ENCODE measurements at regions not wholly inside any gene's neighbourhood (a gene's known extent, or its start where the extent isn't known, plus 50 kb on each side); places are given as distances from the start of the nearest gene placed in this dataset.
"Not testable (repeated sequence)": the region's sequence is repeated elsewhere in the genome, so short reads cannot be mapped to it uniquely, and the experiment has no call there.

DNA sequence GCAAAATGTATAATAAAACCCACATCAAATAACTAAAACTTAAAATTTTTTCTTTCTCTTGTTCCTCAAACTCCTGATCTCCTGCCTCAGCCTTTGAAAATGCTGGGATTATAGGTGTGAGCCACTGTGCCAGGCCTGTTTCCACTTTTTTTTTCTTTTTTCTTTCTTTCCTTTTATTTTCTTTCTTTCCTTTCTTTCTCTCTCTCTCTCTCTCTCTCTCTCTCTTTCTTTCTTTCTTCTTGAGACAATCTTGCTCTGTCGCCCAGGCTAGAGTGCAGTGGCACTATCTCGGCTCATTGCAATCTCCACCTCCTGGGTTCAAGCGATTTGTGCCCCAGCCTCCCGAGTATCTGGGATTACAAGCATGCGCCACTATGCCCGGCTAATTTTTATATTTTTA lies 164.6 kb downstream of the OR2B2 start:
- H3K4me3 ChIP-seq (ENCODE audit: low read depth, low read length): no peak overlapping the region
- no peak for TF ChIP-seq CTCF (IDR thresholded peaks at IDR 0.05; ENCODE audit: control insufficient read depth, extremely low read depth, insufficient read depth)
- DNase-seq (ENCODE audit: low read depth): no peak

GRCh38 chr6:27746860-27747259 lies 165.3 kb downstream of the OR2B2 start:
- DNase-seq (ENCODE audit: low read depth); H3K4me3 ChIP-seq (ENCODE audit: low read depth, low read length): not testable (repeated sequence)

- no peak for TF ChIP-seq CTCF (IDR thresholded peaks at IDR 0.05; ENCODE audit: control insufficient read depth, extremely low read depth, insufficient read depth)
- H3K4me3 ChIP-seq (ENCODE audit: low read depth, low read length): no peak overlapping the region
- no peak for DNase-seq (ENCODE audit: low read depth)
These were observed 168.4 kb downstream of the OR2B2 start for GRCh38 chr6:27743787-27744186.

- TF ChIP-seq CTCF (IDR thresholded peaks at IDR 0.05; ENCODE audit: control insufficient read depth, extremely low read depth, insufficient read depth): no peak
- no peak overlapping the region for H3K4me3 ChIP-seq (ENCODE audit: low read depth, low read length)
- DNase-seq (ENCODE audit: low read depth): no peak
These were observed 169.2 kb downstream of the OR2B2 start for GRCh38 chr6:27742833-27743573.

DNA sequence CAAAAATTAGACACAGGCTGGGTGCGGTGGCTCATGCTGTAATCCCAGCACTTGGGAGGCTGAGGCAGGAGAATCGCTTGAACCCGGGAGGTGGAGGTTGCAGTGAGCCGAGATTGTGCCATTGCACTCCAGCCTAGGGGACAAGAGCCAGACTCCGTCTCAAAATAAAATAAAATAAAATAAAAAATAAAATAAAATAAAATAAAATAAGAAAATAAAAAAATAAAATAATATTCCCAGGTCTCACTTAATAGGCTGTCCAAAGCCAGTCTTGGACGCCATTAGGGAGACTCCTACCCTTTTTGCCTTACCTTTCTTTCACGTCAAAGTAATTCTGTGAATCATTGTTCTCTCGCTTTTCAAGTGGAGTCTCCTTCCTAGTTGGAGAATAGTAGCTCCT lies 172.3 kb downstream of the OR2B2 start:
- not testable (repeated sequence) for DNase-seq (ENCODE audit: low read depth); H3K4me3 ChIP-seq (ENCODE audit: low read depth, low read length)

- no peak overlapping the region for H3K4me3 ChIP-seq (ENCODE audit: low read depth, low read length)
- no peak for DNase-seq (ENCODE audit: low read depth)
- no peak for TF ChIP-seq CTCF (IDR thresholded peaks at IDR 0.05; ENCODE audit: control insufficient read depth, extremely low read depth, insufficient read depth)
These were observed 175.5 kb downstream of the OR2B2 start for GRCh38 chr6:27736686-27737085.

- no peak for TF ChIP-seq CTCF (IDR thresholded peaks at IDR 0.05; ENCODE audit: control insufficient read depth, extremely low read depth, insufficient read depth)
- H3K4me3 ChIP-seq (ENCODE audit: low read depth, low read length): no peak overlapping the region
- DNase-seq (ENCODE audit: low read depth): no peak
These were observed 183.8 kb downstream of the OR2B2 start for GRCh38 chr6:27728442-27728841.

GRCh38 chr6:27726619-27727023 lies 185.6 kb downstream of the OR2B2 start:
- no peak overlapping the region for H3K4me3 ChIP-seq (ENCODE audit: low read depth, low read length)
- DNase-seq (ENCODE audit: low read depth): peak; percentile 25
- TF ChIP-seq CTCF (IDR thresholded peaks at IDR 0.05; ENCODE audit: control insufficient read depth, extremely low read depth, insufficient read depth): no peak
